WTC11 (cell line): ENCODE measurements at regions not wholly inside any gene's neighbourhood (a gene's known extent, or its start where the extent isn't known, plus 50 kb on each side); places are given as distances from the start of the nearest gene placed in this dataset.

Experiments used
- ATAC-seq: fragments of 200-7000 bp; cut with Tn5 transposase; 2 replicates; pipeline ENCODE4 v1.10.0; 2021; ENCODE audit warnings: mild to moderate bottlenecking, moderate library complexity
- CTCF ChIA-PET: fragments of 300-600 bp; sonication (Branson Sonifier 250); formaldehyde crosslinking; loops from one replicate; lab custom pipeline; 2021; ENCODE audit warnings: antibody characterized with exemption; lab: Charles Lee
- POLR2A ChIA-PET: fragments of 350-600 bp; sonication (Branson Sonifier 250); formaldehyde crosslinking; loops from one replicate; lab custom pipeline; 2021; ENCODE audit warnings: antibody characterized with exemption; lab: Charles Lee
- DNase-seq: peaks from one replicate; pipeline ENCODE4 v3.0.0; 2021; ENCODE audit warnings: low spot score
- H3K27ac Mint-ChIP-seq: 2 replicates; pipeline ENCODE4 v1.8.0; 2021; ENCODE audit warnings: mixed read lengths
- H3K27me3 Mint-ChIP-seq: 2 replicates; pipeline ENCODE4 v1.8.0; 2021; ENCODE audit warnings: low read depth, mild to moderate bottlenecking, moderate library complexity, mixed read lengths
- H3K36me3 Mint-ChIP-seq: 2 replicates; pipeline ENCODE4 v1.8.0; 2021; ENCODE audit warnings: mixed read lengths
- H3K4me1 Mint-ChIP-seq: 2 replicates; pipeline ENCODE4 v1.8.0; 2022; ENCODE audit warnings: mixed read lengths
- H3K4me3 Mint-ChIP-seq: 2 replicates; pipeline ENCODE4 v1.8.0; 2021; ENCODE audit warnings: mild to moderate bottlenecking, moderate library complexity, mixed read lengths
- H3K9me3 Mint-ChIP-seq: 2 replicates; pipeline ENCODE4 v1.8.0; 2021; ENCODE audit warnings: mixed read lengths
- CREM ChIP-seq: sonication (generic); formaldehyde crosslinking; IDR thresholded peaks from 2 replicates; pipeline ENCODE4 v1.8.1; 2022; ENCODE audit warnings: mild to moderate bottlenecking, missing genetic modification reagents, moderate library complexity
- CTCF ChIP-seq: fragments of 200-600 bp; IDR thresholded peaks from 2 replicates; pipeline ENCODE4 v1.8.0; 2022; ENCODE audit warnings: antibody characterized with exemption
- ETV6 ChIP-seq: sonication (generic); formaldehyde crosslinking; IDR thresholded peaks from 2 replicates; pipeline ENCODE4 v1.8.1; 2022; ENCODE audit warnings: mild to moderate bottlenecking, missing genetic modification reagents
- FOXP4 ChIP-seq: sonication (generic); formaldehyde crosslinking; IDR thresholded peaks from 2 replicates; pipeline ENCODE4 v1.8.0; 2022; ENCODE audit warnings: mild to moderate bottlenecking, missing genetic modification reagents
- HMGXB4 ChIP-seq: sonication (generic); formaldehyde crosslinking; IDR thresholded peaks from 2 replicates; pipeline ENCODE4 v1.8.1; 2023; ENCODE audit warnings: mild to moderate bottlenecking, moderate library complexity, missing genetic modification reagents
- JUN ChIP-seq: sonication (generic); formaldehyde crosslinking; IDR thresholded peaks from 2 replicates; pipeline ENCODE4 v1.8.0; 2023; ENCODE audit warnings: mild to moderate bottlenecking, missing genetic modification reagents
- NFATC4 ChIP-seq: fragments of 250-450 bp; sonication (Bioruptor Pico); IDR thresholded peaks from 2 replicates; pipeline ENCODE4 v1.9.0; 2021; ENCODE audit warnings: mild to moderate bottlenecking
- NR2C2 ChIP-seq: sonication (generic); formaldehyde crosslinking; IDR thresholded peaks from 2 replicates; pipeline ENCODE4 v1.8.0; 2022; ENCODE audit warnings: mild to moderate bottlenecking, missing genetic modification reagents
- NR3C1 ChIP-seq: sonication (generic); formaldehyde crosslinking; conservative IDR thresholded peaks from 2 replicates; pipeline ENCODE4 v1.8.1; 2023; ENCODE audit warnings: low read depth, mild to moderate bottlenecking, missing genetic modification reagents
- PRDM15 ChIP-seq: sonication (generic); formaldehyde crosslinking; IDR thresholded peaks from 2 replicates; pipeline ENCODE4 v1.8.0; 2022; ENCODE audit warnings: missing genetic modification reagents
- PRRX2 ChIP-seq: fragments of 250-450 bp; sonication (Bioruptor Pico); IDR thresholded peaks from 2 replicates; pipeline ENCODE4 v1.8.0; 2021; ENCODE audit warnings: mild to moderate bottlenecking
- SMAD3 ChIP-seq: sonication (generic); formaldehyde crosslinking; IDR thresholded peaks from 2 replicates; pipeline ENCODE4 v1.8.0; 2022; ENCODE audit warnings: missing genetic modification reagents, mild to moderate bottlenecking, borderline replicate concordance
- SOX15 ChIP-seq: fragments of 250-450 bp; sonication (Bioruptor Pico); IDR thresholded peaks from 2 replicates; pipeline ENCODE4 v1.9.0; 2021; ENCODE audit warnings: mild to moderate bottlenecking
- TEAD1 ChIP-seq: sonication (generic); formaldehyde crosslinking; IDR thresholded peaks from 2 replicates; pipeline ENCODE4 v1.8.0; 2022; ENCODE audit warnings: mild to moderate bottlenecking, missing genetic modification reagents
- ZBTB21 ChIP-seq: sonication (generic); formaldehyde crosslinking; IDR thresholded peaks from 2 replicates; pipeline ENCODE4 v1.8.1; 2023; ENCODE audit warnings: mild to moderate bottlenecking, missing genetic modification reagents, borderline replicate concordance
- ZNF138 ChIP-seq: sonication (generic); formaldehyde crosslinking; conservative IDR thresholded peaks from 2 replicates; pipeline ENCODE4 v1.8.1; 2022; ENCODE audit warnings: mild to moderate bottlenecking, moderate library complexity, missing genetic modification reagents
- ZNF281 ChIP-seq: sonication (generic); formaldehyde crosslinking; IDR thresholded peaks from 2 replicates; pipeline ENCODE4 v1.8.0; 2023; ENCODE audit warnings: mild to moderate bottlenecking, missing genetic modification reagents
- ZNF396 ChIP-seq: fragments of 250-450 bp; sonication (Bioruptor Pico); IDR thresholded peaks from 2 replicates; pipeline ENCODE4 v1.8.0; 2021; ENCODE audit warnings: mild to moderate bottlenecking, moderate library complexity, borderline replicate concordance
- ZNF671 ChIP-seq: fragments of 250-450 bp; sonication (Bioruptor Pico); IDR thresholded peaks from 2 replicates; pipeline ENCODE4 v1.8.0; 2021; ENCODE audit warnings: mild to moderate bottlenecking
- TF ChIP-seq, protein P1 (sequence below): sonication (generic); formaldehyde crosslinking; IDR thresholded peaks from 2 replicates; pipeline ENCODE4 v1.8.0; 2023; ENCODE audit warnings: missing genetic modification reagents, mild to moderate bottlenecking, borderline replicate concordance
- TF ChIP-seq, protein P2 (sequence below): sonication (generic); formaldehyde crosslinking; IDR thresholded peaks from 2 replicates; pipeline ENCODE4 v1.8.1; 2022; ENCODE audit warnings: mild to moderate bottlenecking, missing genetic modification reagents, moderate library complexity, borderline replicate concordance

- no peak for TF ChIP-seq CREM
- no peak for TF ChIP-seq SOX15 (CRISPR knock-in tag)
- TF ChIP-seq SMAD3 (CRISPR knock-in tag) = no peak
- no peak for TF ChIP-seq ZBTB21 (CRISPR knock-in tag)
- TF ChIP-seq, protein P1, sequence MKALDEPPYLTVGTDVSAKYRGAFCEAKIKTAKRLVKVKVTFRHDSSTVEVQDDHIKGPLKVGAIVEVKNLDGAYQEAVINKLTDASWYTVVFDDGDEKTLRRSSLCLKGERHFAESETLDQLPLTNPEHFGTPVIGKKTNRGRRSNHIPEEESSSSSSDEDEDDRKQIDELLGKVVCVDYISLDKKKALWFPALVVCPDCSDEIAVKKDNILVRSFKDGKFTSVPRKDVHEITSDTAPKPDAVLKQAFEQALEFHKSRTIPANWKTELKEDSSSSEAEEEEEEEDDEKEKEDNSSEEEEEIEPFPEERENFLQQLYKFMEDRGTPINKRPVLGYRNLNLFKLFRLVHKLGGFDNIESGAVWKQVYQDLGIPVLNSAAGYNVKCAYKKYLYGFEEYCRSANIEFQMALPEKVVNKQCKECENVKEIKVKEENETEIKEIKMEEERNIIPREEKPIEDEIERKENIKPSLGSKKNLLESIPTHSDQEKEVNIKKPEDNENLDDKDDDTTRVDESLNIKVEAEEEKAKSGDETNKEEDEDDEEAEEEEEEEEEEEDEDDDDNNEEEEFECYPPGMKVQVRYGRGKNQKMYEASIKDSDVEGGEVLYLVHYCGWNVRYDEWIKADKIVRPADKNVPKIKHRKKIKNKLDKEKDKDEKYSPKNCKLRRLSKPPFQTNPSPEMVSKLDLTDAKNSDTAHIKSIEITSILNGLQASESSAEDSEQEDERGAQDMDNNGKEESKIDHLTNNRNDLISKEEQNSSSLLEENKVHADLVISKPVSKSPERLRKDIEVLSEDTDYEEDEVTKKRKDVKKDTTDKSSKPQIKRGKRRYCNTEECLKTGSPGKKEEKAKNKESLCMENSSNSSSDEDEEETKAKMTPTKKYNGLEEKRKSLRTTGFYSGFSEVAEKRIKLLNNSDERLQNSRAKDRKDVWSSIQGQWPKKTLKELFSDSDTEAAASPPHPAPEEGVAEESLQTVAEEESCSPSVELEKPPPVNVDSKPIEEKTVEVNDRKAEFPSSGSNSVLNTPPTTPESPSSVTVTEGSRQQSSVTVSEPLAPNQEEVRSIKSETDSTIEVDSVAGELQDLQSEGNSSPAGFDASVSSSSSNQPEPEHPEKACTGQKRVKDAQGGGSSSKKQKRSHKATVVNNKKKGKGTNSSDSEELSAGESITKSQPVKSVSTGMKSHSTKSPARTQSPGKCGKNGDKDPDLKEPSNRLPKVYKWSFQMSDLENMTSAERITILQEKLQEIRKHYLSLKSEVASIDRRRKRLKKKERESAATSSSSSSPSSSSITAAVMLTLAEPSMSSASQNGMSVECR (CRISPR knock-in tag) = no peak
- no peak for TF ChIP-seq HMGXB4 (CRISPR knock-in tag)
- no peak for TF ChIP-seq NR3C1 (CRISPR knock-in tag)
- no peak for TF ChIP-seq ZNF138 (CRISPR knock-in tag)
- TF ChIP-seq NR2C2 (CRISPR knock-in tag) = no peak
- no peak for TF ChIP-seq NFATC4
- no peak for TF ChIP-seq CTCF
- TF ChIP-seq, all 79 proteins: peak for 0
Observed at GRCh38 chr5:2281446-2281845, 398.7 kb upstream of the IRX4 start (continued).

DNA sequence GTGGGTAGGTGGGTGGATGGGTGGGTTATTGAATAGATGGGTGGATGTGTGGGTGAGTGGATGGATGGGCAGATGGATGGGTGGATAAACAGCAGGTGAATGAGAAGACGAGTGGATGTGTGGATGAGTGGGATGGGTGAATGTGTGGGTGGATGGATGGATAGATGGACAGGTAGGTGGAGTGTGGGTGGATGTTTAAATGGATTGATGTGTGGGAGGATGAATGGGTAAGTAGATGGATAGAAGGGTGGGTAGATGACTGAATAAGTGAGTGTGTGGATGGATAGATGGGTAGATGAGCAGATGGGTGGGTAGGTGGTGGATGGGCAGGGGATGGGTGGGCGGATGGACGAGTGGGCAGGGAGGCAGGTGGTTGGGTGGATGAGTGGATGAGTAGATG, 397.6 kb upstream of the IRX4 start:
- H3K27me3 Mint-ChIP-seq = no peaks in the 10 kb centered on the region; the same call in 1 of the 2 replicates
- CTCF ChIA-PET = no interaction called here
- H3K4me1 Mint-ChIP-seq = no peaks in the 10 kb centered on the region
- ATAC-seq = no peak
- DNase-seq = no peak
- POLR2A ChIA-PET = no interaction called here
- H3K9me3 Mint-ChIP-seq = no peaks in the 10 kb centered on the region
- no peak overlapping the region for H3K27ac Mint-ChIP-seq
- H3K36me3 Mint-ChIP-seq = no peaks in the 10 kb centered on the region
- H3K4me3 Mint-ChIP-seq = no peak overlapping the region
- TF ChIP-seq ZNF671 (CRISPR knock-in tag) (no peak), TEAD1 (no peak), PRDM15 (CRISPR knock-in tag) (no peak), ETV6 (CRISPR knock-in tag) (no peak), ZNF396 (CRISPR knock-in tag) (no peak), JUN (CRISPR knock-in tag) (no peak), PRRX2 (CRISPR knock-in tag) (no peak), FOXP4 (CRISPR knock-in tag) (no peak), ZNF281 (no peak)
- TF ChIP-seq, protein P2, sequence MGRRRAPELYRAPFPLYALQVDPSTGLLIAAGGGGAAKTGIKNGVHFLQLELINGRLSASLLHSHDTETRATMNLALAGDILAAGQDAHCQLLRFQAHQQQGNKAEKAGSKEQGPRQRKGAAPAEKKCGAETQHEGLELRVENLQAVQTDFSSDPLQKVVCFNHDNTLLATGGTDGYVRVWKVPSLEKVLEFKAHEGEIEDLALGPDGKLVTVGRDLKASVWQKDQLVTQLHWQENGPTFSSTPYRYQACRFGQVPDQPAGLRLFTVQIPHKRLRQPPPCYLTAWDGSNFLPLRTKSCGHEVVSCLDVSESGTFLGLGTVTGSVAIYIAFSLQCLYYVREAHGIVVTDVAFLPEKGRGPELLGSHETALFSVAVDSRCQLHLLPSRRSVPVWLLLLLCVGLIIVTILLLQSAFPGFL = no peak
